Fibroblast of lung (primary cell): ENCODE measurements at regions not wholly inside any gene's neighbourhood (a gene's known extent, or its start where the extent isn't known, plus 50 kb on each side); places are given as distances from the start of the nearest gene placed in this dataset.

Experiments
- DNase-seq, 2 donors: peaks; one replicate each; pipeline versions ENCODE4 v3.0.0 to v3.0.0-alpha.2; 2010; ENCODE audit warnings: low read depth in 2 of 2
- H2AFZ ChIP-seq: 2 replicates; pipeline ENCODE4 v1.5.1; 2012; ENCODE audit warnings: low read length, control low read depth, inconsistent platforms
- H3K27ac ChIP-seq: 2 replicates; pipeline ENCODE4 v1.5.1; 2011; ENCODE audit warnings: low read length, control low read depth; ENCODE audit not compliant: insufficient read depth
- H3K27me3 ChIP-seq: 2 replicates; pipeline ENCODE4 v1.5.1; 2011; ENCODE audit warnings: mild to moderate bottlenecking, low read length; ENCODE audit not compliant: control insufficient read depth, insufficient read depth
- H3K36me3 ChIP-seq: 2 replicates; pipeline ENCODE4 v1.5.1; 2011; ENCODE audit warnings: low read length; ENCODE audit not compliant: control insufficient read depth, insufficient read depth
- H3K4me1 ChIP-seq: 2 replicates; pipeline ENCODE4 v1.5.1; 2011; ENCODE audit warnings: low read length; ENCODE audit not compliant: control insufficient read depth, insufficient read depth; ENCODE audit errors: extremely low read depth
- H3K4me2 ChIP-seq: 2 replicates; pipeline ENCODE4 v1.5.1; 2011; ENCODE audit warnings: low read length, control low read depth; ENCODE audit not compliant: insufficient read depth; ENCODE audit errors: extremely low read depth
- H3K4me3 ChIP-seq, 4 experiments: fragments of 200-600 bp in 1 of 4; sonication (generic) in 1 of 4; replicated peaks in 1 of 4; 2 replicates each; pipeline ENCODE4 v1.5.1; 2011 to 2016; ENCODE audit warnings: low read length in 4 of 4, low read depth in 3 of 4, mild to moderate bottlenecking in 3 of 4, control low read depth in 2 of 4, inconsistent platforms in 1 of 4, mixed read lengths in 1 of 4; ENCODE audit not compliant: insufficient read depth in 1 of 4; ENCODE audit errors: control extremely low read depth in 1 of 4
- H3K79me2 ChIP-seq: 2 replicates; pipeline ENCODE4 v1.5.1; 2012; ENCODE audit warnings: mild to moderate bottlenecking, low read length, inconsistent platforms; ENCODE audit not compliant: control insufficient read depth, insufficient read depth
- H3K9ac ChIP-seq: 2 replicates; pipeline ENCODE4 v1.5.1; 2011; ENCODE audit warnings: mild to moderate bottlenecking, low read length, control low read depth; ENCODE audit not compliant: insufficient read depth
- H3K9me3 ChIP-seq: 2 replicates; pipeline ENCODE4 v1.5.1; 2012; ENCODE audit warnings: low read depth, low read length; ENCODE audit not compliant: control insufficient read depth, insufficient read depth
- H4K20me1 ChIP-seq: 2 replicates; pipeline ENCODE4 v1.5.1; 2011; ENCODE audit warnings: low read length; ENCODE audit not compliant: control insufficient read depth, insufficient read depth; ENCODE audit errors: extremely low read depth
- EZH2 ChIP-seq: IDR thresholded peaks from 2 replicates; pipeline ENCODE4 v1.5.1; 2012; ENCODE audit warnings: low read length, control low read depth, mild to moderate bottlenecking; ENCODE audit errors: missing control alignments
- TF ChIP-seq, protein P1 (sequence below), 2 donors: IDR thresholded peaks in 1 of 2; conservative IDR thresholded peaks in 1 of 2; 1 replicate in 1 of 2; 2 replicates in 1 of 2; pipeline ENCODE4 v1.5.1; 2011 to 2012; ENCODE audit warnings: low read length in 2 of 2, control low read depth in 1 of 2, inconsistent platforms in 1 of 2, low read depth in 1 of 2, mild to moderate bottlenecking in 1 of 2

- no peak for DNase-seq
- H3K79me2 ChIP-seq, result no peaks in the 10 kb centered on the region
- no peak overlapping the region for H3K4me2 ChIP-seq
- TF ChIP-seq EZH2, result no peak
- TF ChIP-seq, protein P1, sequence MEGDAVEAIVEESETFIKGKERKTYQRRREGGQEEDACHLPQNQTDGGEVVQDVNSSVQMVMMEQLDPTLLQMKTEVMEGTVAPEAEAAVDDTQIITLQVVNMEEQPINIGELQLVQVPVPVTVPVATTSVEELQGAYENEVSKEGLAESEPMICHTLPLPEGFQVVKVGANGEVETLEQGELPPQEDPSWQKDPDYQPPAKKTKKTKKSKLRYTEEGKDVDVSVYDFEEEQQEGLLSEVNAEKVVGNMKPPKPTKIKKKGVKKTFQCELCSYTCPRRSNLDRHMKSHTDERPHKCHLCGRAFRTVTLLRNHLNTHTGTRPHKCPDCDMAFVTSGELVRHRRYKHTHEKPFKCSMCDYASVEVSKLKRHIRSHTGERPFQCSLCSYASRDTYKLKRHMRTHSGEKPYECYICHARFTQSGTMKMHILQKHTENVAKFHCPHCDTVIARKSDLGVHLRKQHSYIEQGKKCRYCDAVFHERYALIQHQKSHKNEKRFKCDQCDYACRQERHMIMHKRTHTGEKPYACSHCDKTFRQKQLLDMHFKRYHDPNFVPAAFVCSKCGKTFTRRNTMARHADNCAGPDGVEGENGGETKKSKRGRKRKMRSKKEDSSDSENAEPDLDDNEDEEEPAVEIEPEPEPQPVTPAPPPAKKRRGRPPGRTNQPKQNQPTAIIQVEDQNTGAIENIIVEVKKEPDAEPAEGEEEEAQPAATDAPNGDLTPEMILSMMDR (conservative IDR thresholded peaks at IDR 0.05 in 1 of 2, IDR thresholded peaks at IDR 0.05 in 1 of 2; ENCODE audit: low read depth in 1 of 2, low read length in 2 of 2), result no peak
- H3K4me3 ChIP-seq, result no peak overlapping the region
- no peak overlapping the region for H3K27ac ChIP-seq
- H3K36me3 ChIP-seq, result no peaks in the 10 kb centered on the region
- H3K9me3 ChIP-seq, result no peaks in the 10 kb centered on the region
- no peaks in the 10 kb centered on the region for H3K4me1 ChIP-seq
- no peaks in the 10 kb centered on the region for H4K20me1 ChIP-seq
- no peak overlapping the region for H3K9ac ChIP-seq
- H3K27me3 ChIP-seq, result no peaks in the 10 kb centered on the region
- H2AFZ ChIP-seq, result no peak overlapping the region
Measured at GRCh38 chr21:23003951-23004350, 2005.7 kb downstream of the NCAM2 start.

DNA sequence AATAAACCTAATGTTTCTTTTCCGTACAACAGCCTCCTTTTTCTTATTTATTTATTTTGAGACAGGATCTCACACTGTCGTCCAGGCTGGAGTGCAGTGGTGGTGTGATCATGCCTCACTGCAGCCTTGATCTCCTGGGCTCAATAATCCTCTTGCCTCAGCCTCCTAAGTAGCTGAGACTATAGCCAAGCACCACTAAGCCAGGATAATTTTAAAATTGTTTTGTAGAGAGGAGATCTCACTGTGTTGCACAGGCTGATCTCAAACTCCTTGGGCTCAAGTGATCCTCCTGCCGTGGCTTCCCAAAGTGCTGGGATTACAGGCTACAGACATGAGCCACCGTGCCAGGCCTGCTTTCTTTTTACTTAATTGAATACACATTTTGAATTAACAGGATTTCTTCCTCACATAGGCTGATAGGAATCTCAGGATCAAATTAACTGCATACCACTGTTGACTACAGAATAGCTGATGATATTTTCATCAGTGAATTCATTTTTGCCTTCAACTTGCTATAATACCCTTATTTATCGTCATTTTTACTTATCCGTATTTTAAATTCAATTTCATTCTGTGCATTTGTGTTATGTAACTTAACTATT lies 2010.5 kb downstream of the NCAM2 start:
- no peaks in the 10 kb centered on the region for H3K4me1 ChIP-seq
- no peaks in the 10 kb centered on the region for H3K27me3 ChIP-seq
- no peak overlapping the region for H3K4me3 ChIP-seq
- no peaks in the 10 kb centered on the region for H3K36me3 ChIP-seq
- H2AFZ ChIP-seq, result no peak overlapping the region
- no peaks in the 10 kb centered on the region for H4K20me1 ChIP-seq
- TF ChIP-seq, protein P1 (conservative IDR thresholded peaks at IDR 0.05 in 1 of 2, IDR thresholded peaks at IDR 0.05 in 1 of 2; ENCODE audit: low read depth in 1 of 2, low read length in 2 of 2), result no peak
- TF ChIP-seq EZH2, result no peak
- DNase-seq, result no peak
- no peak overlapping the region for H3K4me2 ChIP-seq
- no peaks in the 10 kb centered on the region for H3K9me3 ChIP-seq
- H3K79me2 ChIP-seq, result no peaks in the 10 kb centered on the region
- no peak overlapping the region for H3K27ac ChIP-seq
- H3K9ac ChIP-seq, result no peak overlapping the region

DNA sequence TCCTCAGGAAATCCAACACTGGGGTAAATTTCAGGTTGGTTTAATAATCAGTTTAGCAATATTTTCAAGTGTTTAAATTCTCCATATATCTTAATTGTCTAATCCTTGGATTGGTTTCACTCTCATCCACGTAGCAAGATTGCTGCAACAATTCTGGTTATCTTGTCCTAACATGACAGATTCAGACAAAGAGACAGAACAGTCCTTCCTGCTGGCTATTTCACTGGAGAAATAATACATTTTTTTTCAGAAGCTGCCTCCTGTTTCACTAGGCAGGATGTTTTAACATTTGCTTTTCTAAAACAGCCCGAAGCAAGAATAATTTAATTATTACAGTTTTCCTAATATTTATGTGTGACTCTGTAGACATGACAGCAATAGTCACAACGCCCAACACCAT lies 2011.2 kb downstream of the NCAM2 start:
- TF ChIP-seq, protein P1 (conservative IDR thresholded peaks at IDR 0.05 in 1 of 2, IDR thresholded peaks at IDR 0.05 in 1 of 2; ENCODE audit: low read depth in 1 of 2, low read length in 2 of 2), result no peak
- TF ChIP-seq EZH2, result no peak
- no peaks in the 10 kb centered on the region for H3K9me3 ChIP-seq
- H3K27ac ChIP-seq, result no peak overlapping the region
- H3K4me2 ChIP-seq, result no peak overlapping the region
- H3K4me1 ChIP-seq, result no peaks in the 10 kb centered on the region
- no peaks in the 10 kb centered on the region for H3K36me3 ChIP-seq
- no peak overlapping the region for H3K4me3 ChIP-seq
- no peaks in the 10 kb centered on the region for H4K20me1 ChIP-seq
- DNase-seq, result no peak
- H3K27me3 ChIP-seq, result no peaks in the 10 kb centered on the region
- H3K79me2 ChIP-seq, result no peaks in the 10 kb centered on the region
- no peak overlapping the region for H3K9ac ChIP-seq
- H2AFZ ChIP-seq, result no peak overlapping the region
